ENCODE measurements at regions not wholly inside any gene's neighbourhood (a gene's known extent, or its start where the extent isn't known, plus 50 kb on each side); places are given as distances from the start of the nearest gene placed in this dataset.

DNA sequence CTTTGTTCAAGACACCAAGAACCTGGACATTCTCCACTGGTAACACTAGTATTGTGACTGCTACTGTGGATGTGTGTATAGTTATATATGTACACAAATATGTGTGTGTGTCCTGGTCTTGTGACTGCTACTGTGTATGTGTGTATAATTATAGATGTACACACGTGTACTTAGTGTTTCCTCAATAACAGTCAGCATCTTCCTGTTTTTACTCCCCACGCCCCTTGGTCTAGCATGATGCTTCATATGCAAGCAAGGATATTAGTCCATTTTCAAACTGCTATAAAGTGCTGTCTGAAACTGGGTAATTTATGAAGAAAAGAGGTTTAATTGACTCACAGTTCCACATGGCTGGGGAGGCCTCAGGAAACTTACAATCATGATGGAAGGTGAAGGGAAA, 802.7 kb downstream of the RNF144A start:
- TF ChIP-seq POLR2AphosphoS5 (IDR thresholded peaks at IDR 0.05) (no peak), POLR2A (IDR thresholded peaks at IDR 0.05) (no peak), EP300 (IDR thresholded peaks at IDR 0.05) (no peak)
- TF ChIP-seq, protein P1, sequence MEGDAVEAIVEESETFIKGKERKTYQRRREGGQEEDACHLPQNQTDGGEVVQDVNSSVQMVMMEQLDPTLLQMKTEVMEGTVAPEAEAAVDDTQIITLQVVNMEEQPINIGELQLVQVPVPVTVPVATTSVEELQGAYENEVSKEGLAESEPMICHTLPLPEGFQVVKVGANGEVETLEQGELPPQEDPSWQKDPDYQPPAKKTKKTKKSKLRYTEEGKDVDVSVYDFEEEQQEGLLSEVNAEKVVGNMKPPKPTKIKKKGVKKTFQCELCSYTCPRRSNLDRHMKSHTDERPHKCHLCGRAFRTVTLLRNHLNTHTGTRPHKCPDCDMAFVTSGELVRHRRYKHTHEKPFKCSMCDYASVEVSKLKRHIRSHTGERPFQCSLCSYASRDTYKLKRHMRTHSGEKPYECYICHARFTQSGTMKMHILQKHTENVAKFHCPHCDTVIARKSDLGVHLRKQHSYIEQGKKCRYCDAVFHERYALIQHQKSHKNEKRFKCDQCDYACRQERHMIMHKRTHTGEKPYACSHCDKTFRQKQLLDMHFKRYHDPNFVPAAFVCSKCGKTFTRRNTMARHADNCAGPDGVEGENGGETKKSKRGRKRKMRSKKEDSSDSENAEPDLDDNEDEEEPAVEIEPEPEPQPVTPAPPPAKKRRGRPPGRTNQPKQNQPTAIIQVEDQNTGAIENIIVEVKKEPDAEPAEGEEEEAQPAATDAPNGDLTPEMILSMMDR (IDR thresholded peaks at IDR 0.05), result no peak
